ENCODE measurements at regions not wholly inside any gene's neighbourhood (a gene's known extent, or its start where the extent isn't known, plus 50 kb on each side); places are given as distances from the start of the nearest gene placed in this dataset.

DNA sequence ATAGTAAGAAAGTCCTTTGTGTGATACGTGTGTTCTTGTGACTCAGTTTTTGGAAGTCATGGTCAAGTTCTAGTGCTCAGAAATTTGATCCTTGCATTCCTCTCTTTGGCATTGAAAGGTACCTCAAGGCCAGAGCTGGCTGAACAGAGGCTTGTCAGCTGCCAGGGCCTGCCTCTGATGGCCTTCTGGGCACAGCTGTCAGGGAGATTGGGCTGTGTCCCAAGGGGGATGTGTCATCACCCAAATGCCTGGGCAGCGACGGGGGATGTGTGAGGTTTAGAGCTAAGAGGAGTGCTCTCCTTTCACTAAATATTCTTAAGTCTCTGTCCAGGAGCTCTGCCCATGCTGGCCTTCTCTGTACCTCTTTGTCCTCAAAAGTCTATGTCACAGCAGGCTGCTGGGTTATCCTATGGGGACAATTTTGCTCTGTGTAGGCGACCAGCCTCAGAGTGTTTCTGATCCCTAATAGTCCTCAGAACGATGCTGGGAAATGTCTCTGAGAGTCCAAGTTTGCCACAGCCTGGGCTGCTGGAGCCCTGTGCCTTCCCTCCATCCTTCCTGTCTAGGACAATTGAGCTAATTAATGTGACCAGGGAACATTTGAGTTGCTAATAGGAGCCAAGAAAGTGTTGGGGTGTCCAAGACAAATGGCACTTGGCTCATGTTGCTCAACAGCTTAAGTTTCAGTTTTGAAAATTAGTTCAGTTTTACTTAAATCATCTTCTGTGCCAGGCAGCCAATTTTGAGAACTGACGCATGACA is 115.4 kb upstream of the ZNF521 start:
- TF ChIP-seq, protein P1, sequence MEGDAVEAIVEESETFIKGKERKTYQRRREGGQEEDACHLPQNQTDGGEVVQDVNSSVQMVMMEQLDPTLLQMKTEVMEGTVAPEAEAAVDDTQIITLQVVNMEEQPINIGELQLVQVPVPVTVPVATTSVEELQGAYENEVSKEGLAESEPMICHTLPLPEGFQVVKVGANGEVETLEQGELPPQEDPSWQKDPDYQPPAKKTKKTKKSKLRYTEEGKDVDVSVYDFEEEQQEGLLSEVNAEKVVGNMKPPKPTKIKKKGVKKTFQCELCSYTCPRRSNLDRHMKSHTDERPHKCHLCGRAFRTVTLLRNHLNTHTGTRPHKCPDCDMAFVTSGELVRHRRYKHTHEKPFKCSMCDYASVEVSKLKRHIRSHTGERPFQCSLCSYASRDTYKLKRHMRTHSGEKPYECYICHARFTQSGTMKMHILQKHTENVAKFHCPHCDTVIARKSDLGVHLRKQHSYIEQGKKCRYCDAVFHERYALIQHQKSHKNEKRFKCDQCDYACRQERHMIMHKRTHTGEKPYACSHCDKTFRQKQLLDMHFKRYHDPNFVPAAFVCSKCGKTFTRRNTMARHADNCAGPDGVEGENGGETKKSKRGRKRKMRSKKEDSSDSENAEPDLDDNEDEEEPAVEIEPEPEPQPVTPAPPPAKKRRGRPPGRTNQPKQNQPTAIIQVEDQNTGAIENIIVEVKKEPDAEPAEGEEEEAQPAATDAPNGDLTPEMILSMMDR (conservative IDR thresholded peaks at IDR 0.05) = no peak
- TF ChIP-seq EZH2 (IDR thresholded peaks at IDR 0.05; ENCODE audit: low read depth) = no peak

All from PC-9 (cell line).